ENCODE measurements at regions not wholly inside any gene's neighbourhood (a gene's known extent, or its start where the extent isn't known, plus 50 kb on each side); places are given as distances from the start of the nearest gene placed in this dataset.
"Not testable (repeated sequence)": the region's sequence is repeated elsewhere in the genome, so short reads cannot be mapped to it uniquely, and the experiment has no call there.

GRCh38 chr1:101135526-101135925, 101.3 kb upstream of the S1PR1 start:
- H3K4me3 ChIP-seq (ENCODE audit: low read depth, low read length) = no peak overlapping the region
- no peak for TF ChIP-seq CTCF (IDR thresholded peaks at IDR 0.05; ENCODE audit: low read depth, low read length, missing control alignments)

GRCh38 chr1:101131239-101131843, 105.5 kb upstream of the S1PR1 start:
- TF ChIP-seq CTCF (IDR thresholded peaks at IDR 0.05; ENCODE audit: low read depth, low read length, missing control alignments) = no peak
- no peak for DNase-seq
- no peaks in the 10 kb centered on the region for H3K36me3 ChIP-seq (replicated peaks)
- peaks cover 2% of the 10 kb centered on the region for H3K27me3 ChIP-seq (replicated peaks)
- in situ Hi-C loops (cut with HindIII; ENCODE audit: low pct_ligation_motif_present, low sequenced_read_pairs) = no loop called here
- no peak overlapping the region for H3K4me3 ChIP-seq (ENCODE audit: low read depth, low read length)
- no peak overlapping the region for H3K27ac ChIP-seq

More at GRCh38 chr1:101135526-101135925, 101.3 kb upstream of the S1PR1 start:
- Histone ChIP-seq H3K36me3 (replicated peaks) (no peaks in the 10 kb centered on the region), H3K27me3 (replicated peaks) (peaks cover 2% of the 10 kb centered on the region), H3K27ac (no peak overlapping the region)
- DNase-seq = no peak
- in situ Hi-C loops (cut with HindIII; ENCODE audit: low pct_ligation_motif_present, low sequenced_read_pairs) = no loop called here

GRCh38 chr1:101130673-101131072, 105.1 kb upstream of the DPH5 start:
- TF ChIP-seq CTCF (IDR thresholded peaks at IDR 0.05; ENCODE audit: low read depth, low read length, missing control alignments) = no peak
- in situ Hi-C loops (cut with HindIII; ENCODE audit: low pct_ligation_motif_present, low sequenced_read_pairs) = no loop called here
- peak; percentile 27 for DNase-seq
- no peaks in the 10 kb centered on the region for H3K36me3 ChIP-seq (replicated peaks)
- H3K27ac ChIP-seq = no peak overlapping the region
- no peak overlapping the region for H3K4me3 ChIP-seq (ENCODE audit: low read depth, low read length)
- H3K27me3 ChIP-seq (replicated peaks) = peaks cover 2% of the 10 kb centered on the region

GRCh38 chr1:101128846-101129245, 103.3 kb upstream of the DPH5 start:
- in situ Hi-C loops (cut with HindIII; ENCODE audit: low pct_ligation_motif_present, low sequenced_read_pairs) = no loop called here
- no peaks in the 10 kb centered on the region for H3K36me3 ChIP-seq (replicated peaks)
- TF ChIP-seq CTCF (IDR thresholded peaks at IDR 0.05; ENCODE audit: low read depth, low read length, missing control alignments) = no peak
- H3K27ac ChIP-seq = no peak overlapping the region
- DNase-seq = no peak
- no peaks in the 10 kb centered on the region for H3K27me3 ChIP-seq (replicated peaks)
- H3K4me3 ChIP-seq (ENCODE audit: low read depth, low read length) = no peak overlapping the region

- no peak for TF ChIP-seq CTCF (IDR thresholded peaks at IDR 0.05; ENCODE audit: low read depth, low read length, missing control alignments)
- in situ Hi-C loops (cut with HindIII; ENCODE audit: low pct_ligation_motif_present, low sequenced_read_pairs) = no loop called here
- Histone ChIP-seq H3K36me3 (replicated peaks) (no peaks in the 10 kb centered on the region), H3K27ac (no peak overlapping the region), H3K27me3 (replicated peaks) (no peaks in the 10 kb centered on the region), H3K4me3 (ENCODE audit: low read depth, low read length) (no peak overlapping the region)
- no peak for DNase-seq
These were observed 102.7 kb upstream of the DPH5 start for GRCh38 chr1:101128211-101128727.

GRCh38 chr1:101124405-101124804, 98.8 kb upstream of the DPH5 start:
- H3K4me3 ChIP-seq (ENCODE audit: low read depth, low read length) = no peak overlapping the region

GRCh38 chr1:101123904-101124303, 98.3 kb upstream of the DPH5 start:
- in situ Hi-C loops (cut with HindIII; ENCODE audit: low pct_ligation_motif_present, low sequenced_read_pairs); H3K27ac ChIP-seq; H3K27me3 ChIP-seq (replicated peaks); DNase-seq; H3K36me3 ChIP-seq (replicated peaks); H3K4me3 ChIP-seq (ENCODE audit: low read depth, low read length): not testable (repeated sequence)

More at GRCh38 chr1:101124405-101124804, 98.8 kb upstream of the DPH5 start:
- no peak for TF ChIP-seq CTCF (IDR thresholded peaks at IDR 0.05; ENCODE audit: low read depth, low read length, missing control alignments)
- DNase-seq = no peak
- Histone ChIP-seq H3K27ac (no peak overlapping the region), H3K27me3 (replicated peaks) (no peaks in the 10 kb centered on the region), H3K36me3 (replicated peaks) (no peaks in the 10 kb centered on the region)
- in situ Hi-C loops (cut with HindIII; ENCODE audit: low pct_ligation_motif_present, low sequenced_read_pairs) = no loop called here

All from brain microvascular endothelial cell (primary cell).